Gastrocnemius medialis (tissue), 4 donors: ENCODE measurements at regions not wholly inside any gene's neighbourhood (a gene's known extent, or its start where the extent isn't known, plus 50 kb on each side); places are given as distances from the start of the nearest gene placed in this dataset.

Source experiments
- CTCF ChIP-seq, 5 experiments: fragments of 450-650 bp in 3 of 5; fragments of 200-600 bp in 2 of 5; sonication (generic) in 2 of 5; IDR thresholded peaks in 4 of 5; conservative IDR thresholded peaks in 1 of 5; 1 replicate in 4 of 5; 2 replicates in 1 of 5; pipeline ENCODE4 v1.5.1; 2016 to 2019; ENCODE audit warnings: antibody characterized with exemption in 5 of 5, mild to moderate bottlenecking in 3 of 5, moderate library complexity in 3 of 5
- POLR2A ChIP-seq, 2 donors: fragments of 450-650 bp; IDR thresholded peaks; one replicate each; pipeline ENCODE4 v1.6.1; 2017; ENCODE audit warnings: antibody characterized with exemption in 2 of 2, mild to moderate bottlenecking in 2 of 2, moderate library complexity in 2 of 2

GRCh38 chr1:55821234-55821633, 606.1 kb upstream of the USP24 start:
- TF ChIP-seq CTCF (IDR thresholded peaks at IDR 0.05 in 4 of 5, conservative IDR thresholded peaks at IDR 0.05 in 1 of 5) (no peak), POLR2A (IDR thresholded peaks at IDR 0.05) (no peak)
